ENCODE measurements at regions not wholly inside any gene's neighbourhood (a gene's known extent, or its start where the extent isn't known, plus 50 kb on each side); places are given as distances from the start of the nearest gene placed in this dataset.

DNA sequence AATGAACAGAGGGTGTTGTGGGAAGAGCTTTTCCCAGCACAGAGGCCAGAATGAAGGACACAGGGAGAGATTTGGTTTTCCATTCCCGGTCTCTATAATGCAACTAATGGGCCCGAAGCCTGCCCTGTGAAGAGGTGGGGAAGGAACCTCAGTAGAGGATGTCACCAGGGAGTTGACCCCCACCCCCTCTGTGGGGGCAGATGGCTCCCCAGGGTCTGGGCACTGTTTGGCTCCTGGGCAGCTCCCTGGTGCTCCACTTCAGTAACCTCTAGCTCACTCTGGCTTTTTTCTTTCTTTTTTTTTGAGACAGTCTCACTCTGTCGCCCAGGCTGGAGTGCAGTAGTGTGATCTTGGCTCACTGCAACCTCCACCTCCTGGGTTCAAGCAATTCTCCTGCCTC, 109.1 kb upstream of the DLG1 start:
- H3K4me1 ChIP-seq (ENCODE audit: control insufficient read depth, insufficient read depth, low read length): no peaks in the 10 kb centered on the region
- in situ Hi-C loops (cut with HindIII; ENCODE audit: low pct_unique_long_range_greater_than_20kb, low sequenced_read_pairs): no loop called here

DNA sequence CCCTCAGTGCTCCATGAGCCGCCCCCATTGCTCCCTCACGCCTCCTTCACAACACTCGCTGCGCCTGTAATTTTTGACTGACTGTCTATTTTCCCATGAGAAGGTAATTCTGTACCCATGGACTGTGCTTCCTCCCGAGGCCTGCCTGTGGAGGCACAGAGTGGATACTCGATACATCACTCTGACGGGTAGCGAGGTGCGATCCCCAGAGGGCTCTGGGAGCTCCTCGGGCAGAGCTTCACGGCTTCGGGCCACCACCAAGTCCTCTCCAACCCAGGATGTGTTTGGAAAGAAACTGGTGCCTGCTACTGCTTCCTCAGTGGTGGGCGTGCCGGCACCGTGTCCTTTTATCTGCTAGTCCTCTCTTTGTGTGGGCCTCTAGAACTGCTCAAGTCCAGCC, 108.6 kb upstream of the DLG1 start:
- Histone ChIP-seq H3K9me3 (ENCODE audit: control insufficient read depth, insufficient read depth, low read depth, low read length) (no peaks in the 10 kb centered on the region), H3K4me3 (ENCODE audit: low read depth in 2 of 2, low read length in 2 of 2) (no peak overlapping the region), H3K27ac (ENCODE audit: low read length) (no peak overlapping the region), H3K27me3 (ENCODE audit: control insufficient read depth, insufficient read depth, low read length) (no peaks in the 10 kb centered on the region), H3K36me3 (ENCODE audit: control insufficient read depth, insufficient read depth, low read length) (no peaks in the 10 kb centered on the region), H3K4me1 (ENCODE audit: control insufficient read depth, insufficient read depth, low read length) (no peaks in the 10 kb centered on the region)
- DNase-seq (ENCODE audit: low read depth, low spot score): no peak
- CTCF ChIA-PET: no interaction called here
- BruUV-seq (replicated peaks): no TSS peak
- POLR2A ChIA-PET: no interaction called here
- no peak for ATAC-seq
- TF ChIP-seq SIN3A (IDR thresholded peaks at IDR 0.05; ENCODE audit: borderline replicate concordance, insufficient read depth, low read depth, low read length): no peak
- TF ChIP-seq TCF7L2 (IDR thresholded peaks at IDR 0.05; ENCODE audit: low read depth, low read length): no peak
- TF ChIP-seq, protein P1, sequence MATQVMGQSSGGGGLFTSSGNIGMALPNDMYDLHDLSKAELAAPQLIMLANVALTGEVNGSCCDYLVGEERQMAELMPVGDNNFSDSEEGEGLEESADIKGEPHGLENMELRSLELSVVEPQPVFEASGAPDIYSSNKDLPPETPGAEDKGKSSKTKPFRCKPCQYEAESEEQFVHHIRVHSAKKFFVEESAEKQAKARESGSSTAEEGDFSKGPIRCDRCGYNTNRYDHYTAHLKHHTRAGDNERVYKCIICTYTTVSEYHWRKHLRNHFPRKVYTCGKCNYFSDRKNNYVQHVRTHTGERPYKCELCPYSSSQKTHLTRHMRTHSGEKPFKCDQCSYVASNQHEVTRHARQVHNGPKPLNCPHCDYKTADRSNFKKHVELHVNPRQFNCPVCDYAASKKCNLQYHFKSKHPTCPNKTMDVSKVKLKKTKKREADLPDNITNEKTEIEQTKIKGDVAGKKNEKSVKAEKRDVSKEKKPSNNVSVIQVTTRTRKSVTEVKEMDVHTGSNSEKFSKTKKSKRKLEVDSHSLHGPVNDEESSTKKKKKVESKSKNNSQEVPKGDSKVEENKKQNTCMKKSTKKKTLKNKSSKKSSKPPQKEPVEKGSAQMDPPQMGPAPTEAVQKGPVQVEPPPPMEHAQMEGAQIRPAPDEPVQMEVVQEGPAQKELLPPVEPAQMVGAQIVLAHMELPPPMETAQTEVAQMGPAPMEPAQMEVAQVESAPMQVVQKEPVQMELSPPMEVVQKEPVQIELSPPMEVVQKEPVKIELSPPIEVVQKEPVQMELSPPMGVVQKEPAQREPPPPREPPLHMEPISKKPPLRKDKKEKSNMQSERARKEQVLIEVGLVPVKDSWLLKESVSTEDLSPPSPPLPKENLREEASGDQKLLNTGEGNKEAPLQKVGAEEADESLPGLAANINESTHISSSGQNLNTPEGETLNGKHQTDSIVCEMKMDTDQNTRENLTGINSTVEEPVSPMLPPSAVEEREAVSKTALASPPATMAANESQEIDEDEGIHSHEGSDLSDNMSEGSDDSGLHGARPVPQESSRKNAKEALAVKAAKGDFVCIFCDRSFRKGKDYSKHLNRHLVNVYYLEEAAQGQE (IDR thresholded peaks at IDR 0.05; ENCODE audit: insufficient read depth in 1 of 2, low read depth in 2 of 2, low read length in 1 of 2): no peak
- no peak for TF ChIP-seq POLR2AphosphoS5 (IDR thresholded peaks at IDR 0.05; ENCODE audit: low read depth, low read length)
- TF ChIP-seq, protein P2, sequence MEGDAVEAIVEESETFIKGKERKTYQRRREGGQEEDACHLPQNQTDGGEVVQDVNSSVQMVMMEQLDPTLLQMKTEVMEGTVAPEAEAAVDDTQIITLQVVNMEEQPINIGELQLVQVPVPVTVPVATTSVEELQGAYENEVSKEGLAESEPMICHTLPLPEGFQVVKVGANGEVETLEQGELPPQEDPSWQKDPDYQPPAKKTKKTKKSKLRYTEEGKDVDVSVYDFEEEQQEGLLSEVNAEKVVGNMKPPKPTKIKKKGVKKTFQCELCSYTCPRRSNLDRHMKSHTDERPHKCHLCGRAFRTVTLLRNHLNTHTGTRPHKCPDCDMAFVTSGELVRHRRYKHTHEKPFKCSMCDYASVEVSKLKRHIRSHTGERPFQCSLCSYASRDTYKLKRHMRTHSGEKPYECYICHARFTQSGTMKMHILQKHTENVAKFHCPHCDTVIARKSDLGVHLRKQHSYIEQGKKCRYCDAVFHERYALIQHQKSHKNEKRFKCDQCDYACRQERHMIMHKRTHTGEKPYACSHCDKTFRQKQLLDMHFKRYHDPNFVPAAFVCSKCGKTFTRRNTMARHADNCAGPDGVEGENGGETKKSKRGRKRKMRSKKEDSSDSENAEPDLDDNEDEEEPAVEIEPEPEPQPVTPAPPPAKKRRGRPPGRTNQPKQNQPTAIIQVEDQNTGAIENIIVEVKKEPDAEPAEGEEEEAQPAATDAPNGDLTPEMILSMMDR (IDR thresholded peaks at IDR 0.05): no peak
- intact Hi-C loops (cut with micrococcal nuclease; ENCODE audit: unreplicated experiment) (no loop called here), in situ Hi-C loops (cut with HindIII; ENCODE audit: low pct_unique_long_range_greater_than_20kb, low sequenced_read_pairs) (no loop called here)

More for the DNA sequence above, 109.1 kb upstream of the DLG1 start:
- POLR2A ChIA-PET: no interaction called here
- CTCF ChIA-PET: no interaction called here
- TF ChIP-seq SIN3A (IDR thresholded peaks at IDR 0.05; ENCODE audit: borderline replicate concordance, insufficient read depth, low read depth, low read length) (no peak), TCF7L2 (IDR thresholded peaks at IDR 0.05; ENCODE audit: low read depth, low read length) (no peak), POLR2AphosphoS5 (IDR thresholded peaks at IDR 0.05; ENCODE audit: low read depth, low read length) (no peak)
- TF ChIP-seq, protein P1 (IDR thresholded peaks at IDR 0.05; ENCODE audit: insufficient read depth in 1 of 2, low read depth in 2 of 2, low read length in 1 of 2): no peak
- TF ChIP-seq, protein P2 (IDR thresholded peaks at IDR 0.05): no peak
- ATAC-seq (no peak), DNase-seq (ENCODE audit: low read depth, low spot score) (no peak)
- intact Hi-C loops (cut with micrococcal nuclease; ENCODE audit: unreplicated experiment): no loop called here
- Histone ChIP-seq H3K27ac (ENCODE audit: low read length) (no peak overlapping the region), H3K36me3 (ENCODE audit: control insufficient read depth, insufficient read depth, low read length) (no peaks in the 10 kb centered on the region), H3K4me3 (ENCODE audit: low read depth in 2 of 2, low read length in 2 of 2) (no peak overlapping the region), H3K27me3 (ENCODE audit: control insufficient read depth, insufficient read depth, low read length) (no peaks in the 10 kb centered on the region), H3K9me3 (ENCODE audit: control insufficient read depth, insufficient read depth, low read depth, low read length) (no peaks in the 10 kb centered on the region)
- BruUV-seq (replicated peaks): no TSS peak

Measured in Panc1 (cell line).